ENCODE measurements at regions not wholly inside any gene's neighbourhood (a gene's known extent, or its start where the extent isn't known, plus 50 kb on each side); places are given as distances from the start of the nearest gene placed in this dataset.

- TF ChIP-seq CTCF (IDR thresholded peaks at IDR 0.05; ENCODE audit: poor library complexity, severe bottlenecking), result no peak
- TF ChIP-seq EZH2 (IDR thresholded peaks at IDR 0.05; ENCODE audit: borderline replicate concordance, insufficient read depth, low read length, poor library complexity, severe bottlenecking), result no peak
- no peak for TF ChIP-seq REST (IDR thresholded peaks at IDR 0.05; ENCODE audit: borderline replicate concordance)
- TF ChIP-seq EP300 (conservative IDR thresholded peaks at IDR 0.05; ENCODE audit: poor library complexity, severe bottlenecking), result no peak
- no peak for TF ChIP-seq RAD21 (conservative IDR thresholded peaks at IDR 0.05)
Observed at GRCh38 chrX:57822398-57822797, 87.9 kb downstream of the ZXDA start.
